Esophagus squamous epithelium (tissue), 4 donors: ENCODE measurements at regions not wholly inside any gene's neighbourhood (a gene's known extent, or its start where the extent isn't known, plus 50 kb on each side); places are given as distances from the start of the nearest gene placed in this dataset.

Experiments used
- CTCF ChIP-seq, 6 experiments: fragments of 450-650 bp in 4 of 6; fragments of 200-600 bp in 2 of 6; sonication (generic) in 2 of 6; IDR thresholded peaks; one replicate each; pipeline ENCODE4 v1.5.1; 2016 to 2019; ENCODE audit warnings: antibody characterized with exemption in 6 of 6, mild to moderate bottlenecking in 4 of 6, moderate library complexity in 4 of 6
- POLR2A ChIP-seq, 4 donors: fragments of 450-650 bp; IDR thresholded peaks; one replicate each; pipeline ENCODE4 v1.6.1; 2017; ENCODE audit warnings: antibody characterized with exemption in 4 of 4, mild to moderate bottlenecking in 4 of 4, moderate library complexity in 3 of 4

GRCh38 chr4:186839122-186840037 lies 115.7 kb upstream of the FAT1 start:
- TF ChIP-seq CTCF (IDR thresholded peaks at IDR 0.05) (no peak), POLR2A (IDR thresholded peaks at IDR 0.05) (no peak)
